ENCODE measurements at regions not wholly inside any gene's neighbourhood (a gene's known extent, or its start where the extent isn't known, plus 50 kb on each side); places are given as distances from the start of the nearest gene placed in this dataset.

GRCh38 chr11:71339396-71339881 lies 87.1 kb upstream of the SHANK2 start:
- no peak for TF ChIP-seq CTCF (conservative IDR thresholded peaks at IDR 0.05; ENCODE audit: low read length)
- no peak for TF ChIP-seq EZH2phosphoT487 (IDR thresholded peaks at IDR 0.05; ENCODE audit: borderline replicate concordance, low read depth, low read length)
- H3K4me1 ChIP-seq (ENCODE audit: insufficient read depth, low read length, poor library complexity, severe bottlenecking), result no peaks in the 10 kb centered on the region
- no peaks in the 10 kb centered on the region for H3K9me2 ChIP-seq (ENCODE audit: insufficient read depth, low read length)
- no peak for DNase-seq (ENCODE audit: low spot score)
- no TSS peak for BruUV-seq (replicated peaks)
- H3K36me3 ChIP-seq (ENCODE audit: insufficient read depth, low read length), result no peaks in the 10 kb centered on the region
- H3K4me3 ChIP-seq (ENCODE audit: low read depth, low read length, poor library complexity, severe bottlenecking), result no peak overlapping the region
- no peak overlapping the region for H2AFZ ChIP-seq (ENCODE audit: low read length)
- H3K27ac ChIP-seq (ENCODE audit: low read depth, low read length, poor library complexity, severe bottlenecking), result no peak overlapping the region
- H3K79me2 ChIP-seq (ENCODE audit: insufficient read depth, low read depth, low read length), result no peaks in the 10 kb centered on the region
- H3K9me3 ChIP-seq (ENCODE audit: low read length), result no peaks in the 10 kb centered on the region; the same call in 1 of the 2 replicates
- intact Hi-C loops (cut with micrococcal nuclease; ENCODE audit: unreplicated experiment), result no loop called here
- ChIA-PET CTCF (ENCODE audit: unreplicated experiment) (no interaction called here), POLR2A (no interaction called here)
- no peaks in the 10 kb centered on the region for H4K20me1 ChIP-seq (ENCODE audit: insufficient read depth, low read length)
- no peak overlapping the region for H3K4me2 ChIP-seq (ENCODE audit: low read length)

GRCh38 chr11:71338801-71339395 lies 86.5 kb upstream of the SHANK2 start:
- CTCF ChIA-PET (ENCODE audit: unreplicated experiment), result no interaction called here
- Histone ChIP-seq H3K36me3 (ENCODE audit: insufficient read depth, low read length) (no peaks in the 10 kb centered on the region), H3K79me2 (ENCODE audit: insufficient read depth, low read depth, low read length) (no peaks in the 10 kb centered on the region), H3K9me2 (ENCODE audit: insufficient read depth, low read length) (no peaks in the 10 kb centered on the region), H3K4me3 (ENCODE audit: low read depth, low read length, poor library complexity, severe bottlenecking) (no peak overlapping the region), H3K27ac (ENCODE audit: low read depth, low read length, poor library complexity, severe bottlenecking) (no peak overlapping the region), H2AFZ (ENCODE audit: low read length) (no peak overlapping the region), H3K4me2 (ENCODE audit: low read length) (no peak overlapping the region), H3K4me1 (ENCODE audit: insufficient read depth, low read length, poor library complexity, severe bottlenecking) (no peaks in the 10 kb centered on the region), H3K9me3 (ENCODE audit: low read length) (peaks cover 4% of the 10 kb centered on the region), H4K20me1 (ENCODE audit: insufficient read depth, low read length) (no peaks in the 10 kb centered on the region)
- no TSS peak for BruUV-seq (replicated peaks)
- intact Hi-C loops (cut with micrococcal nuclease; ENCODE audit: unreplicated experiment), result no loop called here
- TF ChIP-seq CTCF (conservative IDR thresholded peaks at IDR 0.05; ENCODE audit: low read length) (no peak), EZH2phosphoT487 (IDR thresholded peaks at IDR 0.05; ENCODE audit: borderline replicate concordance, low read depth, low read length) (no peak)
- DNase-seq (ENCODE audit: low spot score), result no peak
- POLR2A ChIA-PET, result no interaction called here

GRCh38 chr11:71336996-71337754 lies 84.8 kb upstream of the SHANK2 start:
- DNase-seq (ENCODE audit: low spot score), result no peak
- Histone ChIP-seq H4K20me1 (ENCODE audit: insufficient read depth, low read length) (no peaks in the 10 kb centered on the region), H3K36me3 (ENCODE audit: insufficient read depth, low read length) (no peaks in the 10 kb centered on the region), H3K27ac (ENCODE audit: low read depth, low read length, poor library complexity, severe bottlenecking) (no peak overlapping the region), H3K9me2 (ENCODE audit: insufficient read depth, low read length) (no peaks in the 10 kb centered on the region), H2AFZ (ENCODE audit: low read length) (no peak overlapping the region), H3K79me2 (ENCODE audit: insufficient read depth, low read depth, low read length) (no peaks in the 10 kb centered on the region), H3K4me3 (ENCODE audit: low read depth, low read length, poor library complexity, severe bottlenecking) (no peak overlapping the region), H3K4me1 (ENCODE audit: insufficient read depth, low read length, poor library complexity, severe bottlenecking) (no peaks in the 10 kb centered on the region), H3K4me2 (ENCODE audit: low read length) (no peak overlapping the region), H3K9me3 (ENCODE audit: low read length) (peaks cover 20% of the 10 kb centered on the region)
- no peak for TF ChIP-seq EZH2phosphoT487 (IDR thresholded peaks at IDR 0.05; ENCODE audit: borderline replicate concordance, low read depth, low read length)
- TF ChIP-seq CTCF (conservative IDR thresholded peaks at IDR 0.05; ENCODE audit: low read length), result no peak
- ChIA-PET POLR2A (no interaction called here), CTCF (ENCODE audit: unreplicated experiment) (interaction anchor here (0.6 kb wide), 1 partner anchor 34 kb away, joined by 3 read pairs; no protein-coding TSS in a partner anchor)
- no TSS peak for BruUV-seq (replicated peaks)
- intact Hi-C loops (cut with micrococcal nuclease; ENCODE audit: unreplicated experiment), result no loop called here
